GM18861 (cell line): ENCODE measurements at regions not wholly inside any gene's neighbourhood (a gene's known extent, or its start where the extent isn't known, plus 50 kb on each side); places are given as distances from the start of the nearest gene placed in this dataset.
"Not testable (repeated sequence)": the region's sequence is repeated elsewhere in the genome, so short reads cannot be mapped to it uniquely, and the experiment has no call there.

ENCODE experiments used
- ATAC-seq: cut with Tn5 transposase; IDR thresholded peaks from one replicate; pipeline ENCODE4 v1.9.1; 2021; ENCODE audit not compliant: unreplicated experiment

GRCh38 chr3:24683090-24683489 lies 188.4 kb upstream of the THRB start:
- no peak for ATAC-seq

- ATAC-seq, result no peak
These were observed 189.2 kb upstream of the THRB start for GRCh38 chr3:24683633-24684384.

- ATAC-seq, result no peak
These were observed 189.9 kb upstream of the THRB start for GRCh38 chr3:24684506-24685023.

- no peak for ATAC-seq
These were observed 192.2 kb upstream of the THRB start for GRCh38 chr3:24686808-24687207.

GRCh38 chr3:24687671-24688070 lies 193.0 kb upstream of the THRB start:
- no peak for ATAC-seq

- no peak for ATAC-seq
These were observed 193.9 kb upstream of the THRB start for GRCh38 chr3:24688446-24689148.

GRCh38 chr3:24689353-24689752 lies 194.7 kb upstream of the THRB start:
- ATAC-seq, result no peak

- ATAC-seq, result no peak
These were observed 196.1 kb upstream of the THRB start for GRCh38 chr3:24690777-24691176.

GRCh38 chr3:24699078-24699477 lies 204.4 kb upstream of the THRB start:
- ATAC-seq, result not testable (repeated sequence)

GRCh38 chr3:24704496-24704895 lies 209.8 kb upstream of the THRB start:
- ATAC-seq, result no peak

- ATAC-seq, result no peak
These were observed 213.3 kb upstream of the THRB start for GRCh38 chr3:24707936-24708335.

GRCh38 chr3:24709956-24710355 lies 215.3 kb upstream of the THRB start:
- no peak for ATAC-seq

- ATAC-seq, result no peak
These were observed 218.9 kb upstream of the THRB start for GRCh38 chr3:24713516-24713915.

- ATAC-seq, result no peak
These were observed 219.8 kb upstream of the THRB start for GRCh38 chr3:24714436-24714835.

- ATAC-seq, result no peak
These were observed 220.6 kb upstream of the THRB start for GRCh38 chr3:24715171-24715792.

GRCh38 chr3:24722087-24722486 lies 227.4 kb upstream of the THRB start:
- ATAC-seq, result no peak

- ATAC-seq, result no peak
These were observed 231.0 kb upstream of the THRB start for GRCh38 chr3:24725514-24726255.

GRCh38 chr3:24726423-24726822 lies 231.8 kb upstream of the THRB start:
- no peak for ATAC-seq

GRCh38 chr3:24730173-24730572 lies 235.5 kb upstream of the THRB start:
- no peak for ATAC-seq

GRCh38 chr3:24734019-24734418 lies 239.4 kb upstream of the THRB start:
- ATAC-seq, result no peak

GRCh38 chr3:24736701-24737100 lies 242.1 kb upstream of the THRB start:
- no peak for ATAC-seq
